GM19239 (cell line): ENCODE measurements at regions not wholly inside any gene's neighbourhood (a gene's known extent, or its start where the extent isn't known, plus 50 kb on each side); places are given as distances from the start of the nearest gene placed in this dataset.

Experiments used
- DNase-seq: peaks from one replicate; pipeline ENCODE4 v3.0.0; 2011; ENCODE audit warnings: low spot score; ENCODE audit not compliant: insufficient read length
- FAIRE-seq: peaks from 2 replicates; lab custom pipeline; 2011; peaks lifted over from hg19 to GRCh38; lab: Jason Lieb, UNC

GRCh38 chr11:92276773-92277172 lies 52.2 kb downstream of the FAT3 start:
- no peak for DNase-seq
- FAIRE-seq = no peak

- no peak for FAIRE-seq
Measured at GRCh38 chr11:92277871-92278270, 53.3 kb downstream of the FAT3 start.

GRCh38 chr11:92278791-92279433 lies 54.3 kb downstream of the FAT3 start:
- no peak for FAIRE-seq

More at GRCh38 chr11:92277871-92278270, 53.3 kb downstream of the FAT3 start:
- no peak for DNase-seq

GRCh38 chr11:92284107-92284506 lies 59.5 kb downstream of the FAT3 start:
- FAIRE-seq (no peak), DNase-seq (no peak)

More at GRCh38 chr11:92278791-92279433, 54.3 kb downstream of the FAT3 start:
- no peak for DNase-seq

- FAIRE-seq (no peak), DNase-seq (no peak)
Measured at GRCh38 chr11:92284558-92284957, 59.9 kb downstream of the FAT3 start.

GRCh38 chr11:92285776-92286175 lies 61.2 kb downstream of the FAT3 start:
- DNase-seq (no peak), FAIRE-seq (no peak)

- DNase-seq = no peak
- no peak for FAIRE-seq
Measured at GRCh38 chr11:92286709-92287108, 62.1 kb downstream of the FAT3 start.

- no peak for DNase-seq
Measured at GRCh38 chr11:92295175-92296137, 70.8 kb downstream of the FAT3 start.

GRCh38 chr11:92296138-92296515 lies 71.5 kb downstream of the FAT3 start:
- no peak for DNase-seq

More at GRCh38 chr11:92295175-92296137, 70.8 kb downstream of the FAT3 start:
- no peak for FAIRE-seq

GRCh38 chr11:92297567-92298553 lies 73.2 kb downstream of the FAT3 start:
- no peak for DNase-seq
- no peak for FAIRE-seq

More at GRCh38 chr11:92296138-92296515, 71.5 kb downstream of the FAT3 start:
- FAIRE-seq = no peak

GRCh38 chr11:92300876-92301275 lies 76.3 kb downstream of the FAT3 start:
- FAIRE-seq = no peak
- no peak for DNase-seq

GRCh38 chr11:92302770-92303169 lies 78.2 kb downstream of the FAT3 start:
- no peak for DNase-seq
- FAIRE-seq = no peak

- no peak for DNase-seq
- FAIRE-seq = no peak
Measured at GRCh38 chr11:92304271-92304670, 79.7 kb downstream of the FAT3 start.

- FAIRE-seq = no peak
Measured at GRCh38 chr11:92306966-92307510, 82.4 kb downstream of the FAT3 start.

GRCh38 chr11:92308366-92308765 lies 83.7 kb downstream of the FAT3 start:
- DNase-seq = no peak

More at GRCh38 chr11:92306966-92307510, 82.4 kb downstream of the FAT3 start:
- DNase-seq = no peak

GRCh38 chr11:92311616-92312449 lies 87.2 kb downstream of the FAT3 start:
- DNase-seq (no peak), FAIRE-seq (no peak)

More at GRCh38 chr11:92308366-92308765, 83.7 kb downstream of the FAT3 start:
- FAIRE-seq = no peak

GRCh38 chr11:92313784-92314183 lies 89.2 kb downstream of the FAT3 start:
- FAIRE-seq (no peak), DNase-seq (no peak)

GRCh38 chr11:92314499-92314898 lies 89.9 kb downstream of the FAT3 start:
- DNase-seq (no peak), FAIRE-seq (no peak)
